ENCODE measurements at regions not wholly inside any gene's neighbourhood (a gene's known extent, or its start where the extent isn't known, plus 50 kb on each side); places are given as distances from the start of the nearest gene placed in this dataset.

GRCh38 chrX:39709364-39709763 lies 388.4 kb downstream of the BCOR start:
- H3K27me3 Mint-ChIP-seq = peaks cover 23% of the 10 kb centered on the region
- H3K27ac Mint-ChIP-seq = no peak overlapping the region
- no peak for DNase-seq
- H3K4me3 Mint-ChIP-seq = no peak overlapping the region
- H3K36me3 Mint-ChIP-seq (ENCODE audit: low read depth) = no peaks in the 10 kb centered on the region
- H3K4me1 Mint-ChIP-seq (ENCODE audit: low read depth) = no peaks in the 10 kb centered on the region
- H3K9me3 Mint-ChIP-seq = no peaks in the 10 kb centered on the region

DNA sequence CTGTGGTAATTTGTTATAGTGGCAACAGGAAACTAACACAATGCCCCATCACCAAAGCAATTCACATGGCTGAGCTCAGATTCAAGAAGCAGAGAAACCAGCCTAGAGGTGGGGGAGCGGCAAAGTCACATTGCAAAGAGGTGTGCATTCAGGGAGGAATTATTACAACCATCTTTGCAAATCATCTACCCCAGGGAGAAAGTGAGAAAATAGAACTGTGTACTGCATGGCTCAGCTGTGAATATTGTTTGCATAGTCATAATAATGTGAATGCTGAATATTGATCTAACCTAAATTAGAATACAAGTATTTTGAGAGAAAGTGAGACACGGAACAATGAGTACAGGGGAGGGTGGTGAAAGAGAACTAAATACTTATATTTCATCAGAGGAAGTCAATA lies 387.9 kb downstream of the BCOR start:
- Mint-ChIP-seq H3K27me3 (peaks cover 23% of the 10 kb centered on the region), H3K4me1 (ENCODE audit: low read depth) (no peaks in the 10 kb centered on the region), H3K27ac (no peak overlapping the region), H3K36me3 (ENCODE audit: low read depth) (no peaks in the 10 kb centered on the region), H3K4me3 (no peak overlapping the region), H3K9me3 (no peaks in the 10 kb centered on the region)
- no peak for DNase-seq

DNA sequence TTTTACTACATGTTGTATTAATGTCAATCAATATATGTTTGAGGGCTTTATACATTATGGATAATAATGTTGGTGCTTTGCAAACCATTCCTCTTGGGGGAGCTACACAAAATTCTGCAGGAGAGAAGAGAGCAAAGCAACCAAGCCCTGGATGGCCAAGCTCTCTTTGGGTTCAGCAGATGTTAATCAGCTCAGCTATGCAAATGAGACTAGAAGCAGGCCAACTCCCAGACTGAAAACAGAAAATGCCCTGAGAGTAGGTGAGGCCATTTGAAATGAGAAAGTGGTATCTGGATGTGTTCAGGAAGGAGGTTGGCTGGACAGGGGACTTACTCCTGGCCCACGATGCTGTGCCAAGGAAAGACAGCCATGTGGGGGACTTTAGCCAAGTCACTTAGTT lies 387.0 kb downstream of the BCOR start:
- Mint-ChIP-seq H3K4me1 (ENCODE audit: low read depth) (no peaks in the 10 kb centered on the region), H3K4me3 (no peak overlapping the region), H3K9me3 (no peaks in the 10 kb centered on the region), H3K27ac (no peak overlapping the region), H3K36me3 (ENCODE audit: low read depth) (no peaks in the 10 kb centered on the region), H3K27me3 (peaks cover 25% of the 10 kb centered on the region)
- DNase-seq = no peak

DNA sequence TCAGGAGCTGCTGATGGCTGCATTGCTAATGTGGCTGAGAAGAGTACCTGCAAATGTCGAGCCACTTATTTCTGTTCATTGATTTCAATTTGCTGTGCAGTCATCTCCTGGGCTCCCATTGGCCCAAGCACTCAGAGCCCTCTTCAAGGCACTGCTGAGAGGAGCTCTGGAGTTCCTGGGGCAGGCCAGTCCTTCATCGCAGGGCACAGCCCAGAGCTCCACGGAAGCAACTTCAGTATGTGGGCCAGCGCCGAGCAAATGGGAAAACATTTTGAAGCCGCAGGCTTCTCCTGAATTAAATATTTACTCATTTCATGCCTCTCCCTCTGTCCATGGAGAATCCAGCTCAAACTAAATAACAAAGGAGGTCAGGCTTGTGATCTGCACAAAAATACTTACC lies 383.3 kb downstream of the BCOR start:
- H3K4me3 Mint-ChIP-seq = no peak overlapping the region

GRCh38 chrX:39716401-39716800 lies 381.4 kb downstream of the BCOR start:
- no peaks in the 10 kb centered on the region for H3K4me1 Mint-ChIP-seq (ENCODE audit: low read depth)
- H3K36me3 Mint-ChIP-seq (ENCODE audit: low read depth) = no peaks in the 10 kb centered on the region
- no peak overlapping the region for H3K27ac Mint-ChIP-seq
- peaks cover 6% of the 10 kb centered on the region for H3K27me3 Mint-ChIP-seq
- no peak for DNase-seq
- H3K4me3 Mint-ChIP-seq = no peak overlapping the region
- H3K9me3 Mint-ChIP-seq = no peaks in the 10 kb centered on the region

More for the DNA sequence above, 383.3 kb downstream of the BCOR start:
- no peak for DNase-seq
- peaks cover 11% of the 10 kb centered on the region for H3K27me3 Mint-ChIP-seq
- H3K36me3 Mint-ChIP-seq (ENCODE audit: low read depth) = no peaks in the 10 kb centered on the region
- no peaks in the 10 kb centered on the region for H3K9me3 Mint-ChIP-seq
- no peak overlapping the region for H3K27ac Mint-ChIP-seq
- H3K4me1 Mint-ChIP-seq (ENCODE audit: low read depth) = no peaks in the 10 kb centered on the region

DNA sequence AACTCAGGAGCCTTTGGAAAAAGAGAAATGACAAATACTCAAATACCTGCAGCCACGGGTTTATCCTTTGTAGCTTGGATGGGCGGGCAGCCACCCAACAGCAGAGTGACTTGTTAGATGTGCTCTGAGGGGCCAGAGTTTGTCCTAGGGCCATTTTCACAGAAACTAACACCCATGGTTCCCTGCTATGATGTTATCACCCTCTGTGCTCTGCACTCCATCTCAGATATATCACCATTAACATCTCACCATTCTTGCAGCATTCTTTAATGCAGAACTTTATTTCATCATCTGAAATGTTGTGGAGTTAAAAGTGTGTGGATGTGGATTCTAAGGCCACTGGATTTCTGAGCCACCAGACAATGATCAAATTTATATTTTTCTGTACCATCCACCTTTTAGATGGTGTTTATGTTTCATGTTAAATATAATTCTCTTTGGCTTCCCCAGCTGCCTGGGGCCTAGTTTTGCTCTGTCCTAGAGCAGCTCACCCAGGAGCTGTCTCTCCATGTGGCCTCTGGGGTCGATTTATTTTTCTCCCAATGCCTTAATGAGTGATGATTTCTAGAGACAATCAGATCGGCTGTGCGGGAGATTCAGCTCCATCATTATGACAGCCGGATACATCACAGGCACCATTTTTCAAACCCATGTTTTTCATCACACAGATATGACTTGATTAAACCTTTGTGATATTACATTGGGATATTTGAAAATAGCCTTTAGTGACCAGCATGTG lies 380.8 kb downstream of the BCOR start:
- no peak for DNase-seq
- Mint-ChIP-seq H3K27ac (no peak overlapping the region), H3K27me3 (peaks cover 9% of the 10 kb centered on the region), H3K36me3 (ENCODE audit: low read depth) (no peaks in the 10 kb centered on the region), H3K4me3 (no peak overlapping the region), H3K9me3 (no peaks in the 10 kb centered on the region), H3K4me1 (ENCODE audit: low read depth) (no peaks in the 10 kb centered on the region)

DNA sequence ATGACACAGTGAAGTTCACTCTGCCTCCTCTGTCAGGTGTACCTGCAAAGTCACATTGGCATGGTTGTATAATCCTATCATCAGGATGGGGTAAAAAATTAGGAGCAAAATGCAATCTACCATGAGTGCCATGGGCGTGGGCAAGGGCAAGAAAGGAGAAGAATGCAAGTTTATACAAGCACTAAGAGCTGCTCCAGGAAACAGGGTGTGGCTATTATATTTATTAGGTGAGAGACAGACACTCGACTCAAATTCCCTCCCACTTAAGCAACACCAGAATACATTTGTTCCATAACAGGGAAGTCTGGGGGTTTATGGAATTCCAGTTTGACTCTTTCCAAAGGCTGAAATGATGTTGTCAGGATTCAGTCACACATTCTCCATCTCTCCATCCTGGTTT lies 378.8 kb downstream of the BCOR start:
- no peaks in the 10 kb centered on the region for H3K36me3 Mint-ChIP-seq (ENCODE audit: low read depth)
- H3K4me3 Mint-ChIP-seq = no peak overlapping the region
- no peak overlapping the region for H3K27ac Mint-ChIP-seq
- H3K9me3 Mint-ChIP-seq = no peaks in the 10 kb centered on the region
- H3K4me1 Mint-ChIP-seq (ENCODE audit: low read depth) = no peaks in the 10 kb centered on the region
- H3K27me3 Mint-ChIP-seq = peaks cover 21% of the 10 kb centered on the region
- DNase-seq = no peak

DNA sequence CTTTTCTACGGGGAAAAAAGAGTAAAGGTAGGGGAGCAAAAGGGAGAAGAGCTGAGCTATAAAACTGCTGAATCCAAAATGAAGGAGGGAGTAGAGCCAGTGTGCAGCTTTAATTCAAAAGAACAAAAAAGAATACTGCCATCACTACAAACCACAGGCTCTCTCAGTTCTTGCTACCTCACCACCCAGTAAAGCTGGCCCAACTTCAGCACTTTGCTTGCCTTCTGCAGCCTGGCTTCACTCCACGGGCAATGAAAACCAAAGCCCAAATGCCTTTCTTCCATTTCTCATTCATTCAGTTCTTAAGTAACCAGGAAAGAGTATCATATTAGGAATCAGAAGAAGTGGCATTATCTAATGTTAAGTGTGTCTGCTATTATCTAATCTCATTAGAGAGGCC lies 376.8 kb downstream of the BCOR start:
- H3K4me3 Mint-ChIP-seq = no peak overlapping the region
- no peak overlapping the region for H3K27ac Mint-ChIP-seq
- no peaks in the 10 kb centered on the region for H3K4me1 Mint-ChIP-seq (ENCODE audit: low read depth)
- H3K36me3 Mint-ChIP-seq (ENCODE audit: low read depth) = no peaks in the 10 kb centered on the region
- DNase-seq = no peak
- H3K9me3 Mint-ChIP-seq = no peaks in the 10 kb centered on the region
- peaks cover 18% of the 10 kb centered on the region for H3K27me3 Mint-ChIP-seq

GRCh38 chrX:39721566-39722279 lies 376.0 kb downstream of the BCOR start:
- no peak overlapping the region for H3K4me3 Mint-ChIP-seq
- no peaks in the 10 kb centered on the region for H3K36me3 Mint-ChIP-seq (ENCODE audit: low read depth)
- H3K9me3 Mint-ChIP-seq = no peaks in the 10 kb centered on the region
- no peak for DNase-seq
- H3K4me1 Mint-ChIP-seq (ENCODE audit: low read depth) = no peaks in the 10 kb centered on the region
- H3K27me3 Mint-ChIP-seq = peaks cover 25% of the 10 kb centered on the region
- no peak overlapping the region for H3K27ac Mint-ChIP-seq

- no peaks in the 10 kb centered on the region for H3K9me3 Mint-ChIP-seq
- no peak for DNase-seq
- no peaks in the 10 kb centered on the region for H3K4me1 Mint-ChIP-seq (ENCODE audit: low read depth)
- H3K27ac Mint-ChIP-seq = no peak overlapping the region
- H3K36me3 Mint-ChIP-seq (ENCODE audit: low read depth) = no peaks in the 10 kb centered on the region
- H3K27me3 Mint-ChIP-seq = peaks cover 46% of the 10 kb centered on the region
- H3K4me3 Mint-ChIP-seq = no peak overlapping the region
Measured at GRCh38 chrX:39724544-39724943, 373.2 kb downstream of the BCOR start.

GRCh38 chrX:39725114-39725513 lies 372.6 kb downstream of the BCOR start:
- Mint-ChIP-seq H3K4me1 (ENCODE audit: low read depth) (peaks cover under 1% of the 10 kb centered on the region), H3K36me3 (ENCODE audit: low read depth) (no peaks in the 10 kb centered on the region), H3K4me3 (no peak overlapping the region), H3K27ac (no peak overlapping the region), H3K9me3 (no peaks in the 10 kb centered on the region), H3K27me3 (peaks cover 47% of the 10 kb centered on the region)
- no peak for DNase-seq

- Mint-ChIP-seq H3K9me3 (no peaks in the 10 kb centered on the region), H3K36me3 (ENCODE audit: low read depth) (no peaks in the 10 kb centered on the region), H3K4me3 (no peak overlapping the region), H3K4me1 (ENCODE audit: low read depth) (peaks cover 8% of the 10 kb centered on the region), H3K27ac (no peak overlapping the region), H3K27me3 (peaks cover 56% of the 10 kb centered on the region)
- no peak for DNase-seq
Measured at GRCh38 chrX:39725928-39726619, 371.7 kb downstream of the BCOR start.

DNA sequence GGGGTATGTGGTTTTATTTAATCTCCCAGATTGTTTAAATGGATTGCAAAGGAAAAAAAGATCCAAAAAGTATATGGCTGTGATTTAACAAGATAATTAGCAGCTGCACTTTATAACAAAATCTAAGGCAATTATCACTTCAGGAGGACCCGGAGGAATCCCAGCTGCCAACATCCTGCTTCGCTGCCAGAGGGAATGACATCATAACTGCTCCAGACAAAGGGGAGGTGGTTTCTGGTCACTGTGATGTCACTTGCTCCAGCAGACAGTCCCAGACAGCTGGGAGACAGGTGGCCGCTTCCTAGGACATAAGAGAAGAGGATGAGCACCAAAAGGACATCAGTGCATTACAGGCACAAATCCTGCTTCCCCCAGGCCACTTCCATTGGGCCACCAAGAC lies 371.0 kb downstream of the BCOR start:
- Mint-ChIP-seq H3K4me3 (no peak overlapping the region), H3K9me3 (no peaks in the 10 kb centered on the region), H3K27ac (no peak overlapping the region)

GRCh38 chrX:39728025-39728424 lies 369.7 kb downstream of the BCOR start:
- Mint-ChIP-seq H3K9me3 (no peaks in the 10 kb centered on the region), H3K27me3 (peaks cover 58% of the 10 kb centered on the region), H3K36me3 (ENCODE audit: low read depth) (no peaks in the 10 kb centered on the region), H3K4me3 (no peak overlapping the region), H3K27ac (no peak overlapping the region), H3K4me1 (ENCODE audit: low read depth) (peaks cover 9% of the 10 kb centered on the region)
- no peak for DNase-seq

More for the DNA sequence above, 371.0 kb downstream of the BCOR start:
- peaks cover 62% of the 10 kb centered on the region for H3K27me3 Mint-ChIP-seq
- H3K36me3 Mint-ChIP-seq (ENCODE audit: low read depth) = no peaks in the 10 kb centered on the region
- peaks cover 9% of the 10 kb centered on the region for H3K4me1 Mint-ChIP-seq (ENCODE audit: low read depth)
- no peak for DNase-seq
